DOHH2 (cell line): ENCODE measurements at regions not wholly inside any gene's neighbourhood (a gene's known extent, or its start where the extent isn't known, plus 50 kb on each side); places are given as distances from the start of the nearest gene placed in this dataset.

Experiments
- H3F3A ChIP-seq: fragments of 200-600 bp; sonication (generic), shearing (Covaris generic); 2 replicates; pipeline ENCODE4 v1.6.0; 2016; ENCODE audit warnings: antibody characterized with exemption, mild to moderate bottlenecking; ENCODE audit not compliant: control insufficient read depth, insufficient read depth
- H3K27ac ChIP-seq: fragments of 200-600 bp; sonication (generic); 2 replicates; pipeline ENCODE4 v1.5.1; 2014; ENCODE audit warnings: low read depth, mild to moderate bottlenecking, low read length, moderate library complexity
- H3K27me3 ChIP-seq: fragments of 200-600 bp; sonication (generic); 2 replicates; pipeline ENCODE4 v1.6.1; 2014; ENCODE audit warnings: mild to moderate bottlenecking, low read length, mixed read lengths; ENCODE audit not compliant: control insufficient read depth
- H3K36me3 ChIP-seq: fragments of 200-600 bp; sonication (generic); 2 replicates; pipeline ENCODE4 v1.6.1; 2014; ENCODE audit warnings: mild to moderate bottlenecking, low read length, moderate library complexity, mixed read lengths; ENCODE audit not compliant: control insufficient read depth
- H3K4me1 ChIP-seq: fragments of 200-600 bp; sonication (generic); 2 replicates; pipeline ENCODE4 v1.6.1; 2014; ENCODE audit warnings: mild to moderate bottlenecking, low read length, mixed read lengths; ENCODE audit not compliant: control insufficient read depth
- H3K4me2 ChIP-seq: fragments of 200-600 bp; sonication (generic); 2 replicates; pipeline ENCODE4 v1.6.0; 2014; ENCODE audit warnings: mild to moderate bottlenecking, low read length, moderate library complexity
- H3K4me3 ChIP-seq: fragments of 200-600 bp; sonication (generic); 2 replicates; pipeline ENCODE4 v1.5.1; 2014; ENCODE audit warnings: mild to moderate bottlenecking, low read length, mixed read lengths
- H3K79me2 ChIP-seq: fragments of 200-600 bp; sonication (generic); 2 replicates; pipeline ENCODE4 v1.6.1; 2014; ENCODE audit warnings: mild to moderate bottlenecking, low read length, mixed read lengths; ENCODE audit not compliant: control insufficient read depth
- H3K9me2 ChIP-seq: fragments of 200-600 bp; sonication (generic); replicated peaks from 2 replicates; pipeline ENCODE4 v1.6.1; 2014; ENCODE audit warnings: mild to moderate bottlenecking, low read length, mixed read lengths; ENCODE audit not compliant: control insufficient read depth
- H3K9me3 ChIP-seq: fragments of 200-600 bp; sonication (generic); 2 replicates; pipeline ENCODE4 v1.6.1; 2014; ENCODE audit warnings: antibody characterized with exemption, low read length, mixed read lengths; ENCODE audit not compliant: control insufficient read depth, insufficient read depth
- H4K20me1 ChIP-seq: fragments of 200-600 bp; sonication (generic); 2 replicates; pipeline ENCODE4 v1.6.0; 2014; ENCODE audit warnings: low read depth, mild to moderate bottlenecking, antibody characterized with exemption, low read length, moderate library complexity; ENCODE audit not compliant: control insufficient read depth, insufficient read depth
- CTCF ChIP-seq: fragments of 200-600 bp; sonication (generic); IDR thresholded peaks from one replicate; pipeline ENCODE4 v1.5.1; 2014; ENCODE audit warnings: antibody characterized with exemption, mild to moderate bottlenecking, low read depth, low read length; ENCODE audit not compliant: poor library complexity, severe bottlenecking
- EZH2phosphoT487 ChIP-seq: fragments of 200-600 bp; sonication (generic); IDR thresholded peaks from 2 replicates; pipeline ENCODE4 v1.6.1; 2017; ENCODE audit warnings: borderline replicate concordance, mild to moderate bottlenecking, antibody characterized with exemption, low read length, moderate library complexity, mixed read lengths

- Histone ChIP-seq H3K79me2 (no peaks in the 10 kb centered on the region), H3K9me2 (no peaks in the 10 kb centered on the region), H3K36me3 (no peaks in the 10 kb centered on the region), H3F3A (no peaks in the 10 kb centered on the region), H3K4me3 (no peak overlapping the region), H3K9me3 (no peaks in the 10 kb centered on the region), H3K4me2 (no peak overlapping the region), H3K27me3 (no peaks in the 10 kb centered on the region), H4K20me1 (no peaks in the 10 kb centered on the region), H3K27ac (no peak overlapping the region), H3K4me1 (no peaks in the 10 kb centered on the region)
- TF ChIP-seq CTCF (no peak), EZH2phosphoT487 (no peak)
These were observed 961.8 kb downstream of the SH3BGRL start for GRCh38 chrX:82163701-82164100.

DNA sequence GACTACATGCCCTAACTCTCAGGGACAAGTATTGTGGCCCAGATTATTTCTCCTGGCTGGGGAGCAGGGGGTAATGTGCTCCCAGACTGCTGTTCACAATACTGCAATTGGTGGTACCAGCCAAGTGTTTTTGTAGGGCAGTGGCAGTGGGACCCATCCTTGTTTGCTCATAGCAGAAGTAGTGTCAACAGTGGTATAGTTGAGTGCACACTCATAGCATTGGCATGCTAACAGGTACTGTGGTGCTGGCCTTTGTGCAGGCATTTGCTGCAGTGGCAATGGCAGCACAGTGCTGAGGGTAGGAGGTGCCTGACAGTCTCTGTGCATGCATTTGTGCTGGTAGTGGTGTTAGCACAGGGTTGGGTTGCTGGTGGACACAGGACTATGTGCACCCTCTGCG lies 995.0 kb downstream of the SH3BGRL start:
- Histone ChIP-seq H3K4me2 (no peak overlapping the region), H3K9me2 (no peaks in the 10 kb centered on the region), H3K4me1 (no peaks in the 10 kb centered on the region), H3K9me3 (no peaks in the 10 kb centered on the region), H3K27ac (no peak overlapping the region), H3K79me2 (no peaks in the 10 kb centered on the region), H3K4me3 (no peak overlapping the region), H3K27me3 (no peaks in the 10 kb centered on the region), H4K20me1 (no peaks in the 10 kb centered on the region), H3F3A (no peaks in the 10 kb centered on the region), H3K36me3 (no peaks in the 10 kb centered on the region)
- no peak for TF ChIP-seq CTCF
- no peak for TF ChIP-seq EZH2phosphoT487

GRCh38 chrX:82208975-82209374 lies 1007.1 kb downstream of the SH3BGRL start:
- H3K9me3 ChIP-seq = no peaks in the 10 kb centered on the region
- no peaks in the 10 kb centered on the region for H3K4me1 ChIP-seq
- H3K27ac ChIP-seq = no peak overlapping the region
- no peaks in the 10 kb centered on the region for H3F3A ChIP-seq
- H3K36me3 ChIP-seq = no peaks in the 10 kb centered on the region
- H4K20me1 ChIP-seq = no peaks in the 10 kb centered on the region
- no peak overlapping the region for H3K4me3 ChIP-seq
- H3K4me2 ChIP-seq = no peak overlapping the region
- H3K27me3 ChIP-seq = no peaks in the 10 kb centered on the region
- H3K9me2 ChIP-seq = no peaks in the 10 kb centered on the region
- no peaks in the 10 kb centered on the region for H3K79me2 ChIP-seq
- TF ChIP-seq CTCF (no peak), EZH2phosphoT487 (no peak)

DNA sequence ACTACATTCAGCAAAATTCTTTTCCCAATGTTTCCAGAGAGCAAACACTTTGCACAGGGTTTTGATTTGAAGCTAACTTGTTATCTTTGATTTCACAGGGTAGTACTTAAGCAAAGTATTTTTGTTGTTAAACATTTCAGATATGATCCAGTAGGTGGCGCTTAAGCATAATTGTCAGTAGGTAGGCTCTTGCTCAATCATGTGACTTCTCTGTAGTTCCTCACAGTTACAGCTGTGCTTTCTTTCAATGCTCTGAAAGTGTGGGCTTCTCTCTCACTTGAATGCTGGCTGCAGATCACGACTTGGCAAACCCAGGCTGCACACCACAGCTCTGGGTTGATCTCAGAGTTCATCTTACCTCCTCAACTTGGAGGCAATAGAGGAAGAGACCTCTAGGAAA lies 1016.5 kb downstream of the SH3BGRL start:
- no peaks in the 10 kb centered on the region for H4K20me1 ChIP-seq
- H3K27ac ChIP-seq = no peak overlapping the region
- H3F3A ChIP-seq = no peaks in the 10 kb centered on the region
- no peaks in the 10 kb centered on the region for H3K79me2 ChIP-seq
- H3K4me2 ChIP-seq = no peak overlapping the region
- no peaks in the 10 kb centered on the region for H3K36me3 ChIP-seq
- no peaks in the 10 kb centered on the region for H3K9me2 ChIP-seq
- no peak overlapping the region for H3K4me3 ChIP-seq
- H3K4me1 ChIP-seq = no peaks in the 10 kb centered on the region
- no peaks in the 10 kb centered on the region for H3K9me3 ChIP-seq
- no peaks in the 10 kb centered on the region for H3K27me3 ChIP-seq
- TF ChIP-seq EZH2phosphoT487 (no peak), CTCF (peak; percentile 35)
